Ascending aorta (tissue), 2 donors: ENCODE measurements at regions not wholly inside any gene's neighbourhood (a gene's known extent, or its start where the extent isn't known, plus 50 kb on each side); places are given as distances from the start of the nearest gene placed in this dataset.
"Not testable (repeated sequence)": the region's sequence is repeated elsewhere in the genome, so short reads cannot be mapped to it uniquely, and the experiment has no call there.

Experiments used
- DNase-seq, 2 donors: peaks; one replicate each; pipeline ENCODE4 v3.0.0-alpha.2; 2019; ENCODE audit warnings: low spot score in 2 of 2
- H3K27ac ChIP-seq, 2 donors: fragments of 200-600 bp; sonication (generic); one replicate each; pipeline ENCODE4 v1.5.1; 2016 to 2017; ENCODE audit warnings: mild to moderate bottlenecking in 1 of 2
- H3K27me3 ChIP-seq: fragments of 200-600 bp; sonication (generic); one replicate; pipeline ENCODE4 v1.5.1; 2017
- H3K36me3 ChIP-seq, 2 donors: fragments of 200-600 bp; sonication (generic); one replicate each; pipeline ENCODE4 v1.5.1; 2016
- H3K4me1 ChIP-seq, 2 donors: fragments of 200-600 bp; sonication (generic); one replicate each; pipeline ENCODE4 v1.5.1; 2016 to 2017; ENCODE audit warnings: mild to moderate bottlenecking in 1 of 2
- H3K4me3 ChIP-seq, 2 donors: fragments of 200-600 bp; sonication (generic); one replicate each; pipeline ENCODE4 v1.5.1; 2016 to 2017; ENCODE audit warnings: mild to moderate bottlenecking in 1 of 2
- H3K9me3 ChIP-seq, 2 donors: fragments of 200-600 bp; sonication (generic); one replicate each; pipeline ENCODE4 v1.5.1; 2016
- CTCF ChIP-seq, 3 experiments: fragments of 200-600 bp in 2 of 3; fragments of 450-650 bp in 1 of 3; sonication (generic) in 2 of 3; IDR thresholded peaks; one replicate each; pipeline ENCODE4 v1.5.1; 2016 to 2019; ENCODE audit warnings: antibody characterized with exemption in 3 of 3, mild to moderate bottlenecking in 1 of 3, moderate library complexity in 1 of 3
- intact Hi-C: fragments of 100-400 bp; cut with DNase I; formaldehyde crosslinking; loops from one replicate; pipeline ENCODE4 v1.15.1; 2023

DNA sequence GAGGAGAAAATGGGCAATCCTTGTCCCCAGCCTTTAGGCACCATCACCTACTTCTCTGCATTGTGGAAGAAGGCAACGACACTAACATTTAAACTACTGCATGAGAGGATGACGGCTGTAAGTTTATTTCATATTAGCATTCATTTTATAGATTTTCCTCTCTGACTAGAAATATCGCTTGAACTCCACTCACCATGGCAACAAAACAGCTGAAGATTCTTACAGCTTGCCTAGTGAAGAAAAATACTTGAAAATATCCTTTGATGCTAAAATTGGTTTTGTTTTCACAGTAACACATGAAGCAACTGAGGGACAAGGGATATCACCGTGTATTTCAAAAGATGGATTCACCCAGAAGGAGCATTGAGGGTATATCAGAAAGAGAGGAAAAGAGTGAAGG is 284.3 kb downstream of the LIG4 start:
- TF ChIP-seq CTCF (IDR thresholded peaks at IDR 0.05) = no peak
- H3K4me1 ChIP-seq = no peaks in the 10 kb centered on the region
- intact Hi-C loops = no loop called here

DNA sequence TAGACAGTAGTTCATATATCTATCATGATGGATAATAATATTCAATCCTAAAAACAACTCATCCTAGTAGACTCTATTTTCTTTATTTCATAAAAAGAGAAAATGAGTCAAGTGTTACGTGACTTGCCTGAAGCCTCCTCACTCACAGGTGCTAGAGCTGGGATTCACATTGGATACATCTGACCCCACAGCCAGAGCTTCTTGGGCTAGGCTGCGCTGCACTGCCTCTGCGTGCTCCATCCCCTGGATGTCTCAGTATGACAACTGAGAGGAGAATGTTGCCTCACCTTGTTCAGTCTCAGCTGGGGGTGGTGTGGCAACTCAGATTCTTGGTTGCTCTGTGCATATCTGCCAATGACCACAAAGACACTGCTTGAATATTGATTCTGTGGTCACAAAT is 286.6 kb downstream of the LIG4 start:
- Histone ChIP-seq H3K27ac (no peak overlapping the region), H3K4me1 (no peaks in the 10 kb centered on the region), H3K9me3 (no peaks in the 10 kb centered on the region), H3K4me3 (no peak overlapping the region), H3K36me3 (no peaks in the 10 kb centered on the region), H3K27me3 (no peaks in the 10 kb centered on the region)
- intact Hi-C loops = no loop called here
- no peak for DNase-seq
- no peak for TF ChIP-seq CTCF (IDR thresholded peaks at IDR 0.05)

More for the DNA sequence above, 284.3 kb downstream of the LIG4 start:
- no peak overlapping the region for H3K27ac ChIP-seq
- no peaks in the 10 kb centered on the region for H3K36me3 ChIP-seq
- no peaks in the 10 kb centered on the region for H3K27me3 ChIP-seq
- no peak for DNase-seq
- no peaks in the 10 kb centered on the region for H3K9me3 ChIP-seq
- H3K4me3 ChIP-seq = no peak overlapping the region

DNA sequence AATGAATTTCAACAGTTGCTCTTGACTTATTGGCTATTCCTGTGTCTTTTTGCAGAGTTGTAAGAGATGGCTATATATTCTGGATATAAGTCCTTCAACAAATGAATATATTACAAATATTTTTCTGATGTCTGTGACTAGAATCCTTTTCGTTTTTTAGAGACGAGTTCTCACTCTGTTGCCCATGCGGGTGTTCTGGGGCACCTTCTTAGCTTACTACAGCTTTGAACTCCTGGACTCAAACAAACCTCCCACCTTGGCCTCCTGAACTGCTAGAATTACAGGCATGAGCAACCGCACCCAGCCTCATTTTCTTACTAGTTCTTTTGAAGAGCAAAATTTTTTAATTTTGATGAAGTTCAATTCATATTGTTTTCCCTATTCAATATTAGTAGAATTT is 287.8 kb downstream of the LIG4 start:
- intact Hi-C loops = no loop called here
- no peaks in the 10 kb centered on the region for H3K36me3 ChIP-seq

DNA sequence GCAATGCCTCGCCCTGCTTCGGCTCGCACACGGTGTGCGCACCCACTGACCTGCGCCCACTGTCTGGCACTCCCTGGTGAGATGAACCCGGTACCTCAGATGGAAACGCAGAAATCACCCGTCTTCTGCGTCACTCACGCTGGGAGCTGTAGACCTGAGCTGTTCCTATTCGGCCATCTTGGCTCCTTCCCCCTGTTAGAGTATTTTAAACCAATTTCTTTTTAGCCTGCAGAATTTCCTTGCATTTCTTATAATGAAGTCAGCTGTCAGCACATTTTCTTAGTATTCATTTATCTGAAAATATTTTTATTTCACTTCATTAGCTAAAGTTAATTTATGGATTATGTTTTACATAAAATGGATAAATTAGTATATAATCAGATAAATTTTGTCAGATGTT is 288.8 kb downstream of the LIG4 start:
- H3K4me3 ChIP-seq = not testable (repeated sequence)

More for the DNA sequence above, 287.8 kb downstream of the LIG4 start:
- no peaks in the 10 kb centered on the region for H3K27me3 ChIP-seq
- TF ChIP-seq CTCF (IDR thresholded peaks at IDR 0.05) = no peak
- H3K4me3 ChIP-seq = no peak overlapping the region
- H3K4me1 ChIP-seq = no peaks in the 10 kb centered on the region
- DNase-seq = no peak
- no peaks in the 10 kb centered on the region for H3K9me3 ChIP-seq
- H3K27ac ChIP-seq = no peak overlapping the region

DNA sequence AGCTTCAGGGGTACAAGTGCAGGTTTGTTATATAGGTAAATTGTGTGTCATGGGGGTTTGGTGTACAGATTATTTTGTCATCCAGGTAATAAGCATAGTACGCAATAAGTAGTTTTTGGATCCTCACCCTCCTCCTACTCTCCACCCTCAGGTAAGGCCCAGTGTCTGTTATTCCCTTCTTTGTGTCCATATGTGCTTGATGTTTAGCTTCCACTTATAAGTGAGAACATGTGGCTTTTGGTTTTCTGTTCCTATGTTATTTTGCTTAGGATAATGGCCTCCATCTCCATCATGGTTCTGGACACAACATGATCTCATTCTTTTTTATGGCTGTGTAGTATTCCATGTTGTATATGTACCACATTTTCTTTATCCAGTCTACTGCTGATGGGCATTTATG is 298.4 kb downstream of the LIG4 start:
- H3K4me1 ChIP-seq, H3K4me3 ChIP-seq, intact Hi-C loops, H3K9me3 ChIP-seq, H3K27ac ChIP-seq, DNase-seq, H3K36me3 ChIP-seq, H3K27me3 ChIP-seq: not testable (repeated sequence)

More for the DNA sequence above, 288.8 kb downstream of the LIG4 start:
- H3K9me3 ChIP-seq, H3K27ac ChIP-seq, intact Hi-C loops, H3K36me3 ChIP-seq, H3K27me3 ChIP-seq, H3K4me1 ChIP-seq, DNase-seq: not testable (repeated sequence)

GRCh38 chr13:107912745-107913144 is 302.6 kb downstream of the LIG4 start:
- no peaks in the 10 kb centered on the region for H3K9me3 ChIP-seq
- no peak overlapping the region for H3K4me3 ChIP-seq
- H3K36me3 ChIP-seq = no peaks in the 10 kb centered on the region
- TF ChIP-seq CTCF (IDR thresholded peaks at IDR 0.05) = no peak
- no peak overlapping the region for H3K27ac ChIP-seq
- H3K4me1 ChIP-seq = no peaks in the 10 kb centered on the region
- no peaks in the 10 kb centered on the region for H3K27me3 ChIP-seq
- intact Hi-C loops = no loop called here
- no peak for DNase-seq

DNA sequence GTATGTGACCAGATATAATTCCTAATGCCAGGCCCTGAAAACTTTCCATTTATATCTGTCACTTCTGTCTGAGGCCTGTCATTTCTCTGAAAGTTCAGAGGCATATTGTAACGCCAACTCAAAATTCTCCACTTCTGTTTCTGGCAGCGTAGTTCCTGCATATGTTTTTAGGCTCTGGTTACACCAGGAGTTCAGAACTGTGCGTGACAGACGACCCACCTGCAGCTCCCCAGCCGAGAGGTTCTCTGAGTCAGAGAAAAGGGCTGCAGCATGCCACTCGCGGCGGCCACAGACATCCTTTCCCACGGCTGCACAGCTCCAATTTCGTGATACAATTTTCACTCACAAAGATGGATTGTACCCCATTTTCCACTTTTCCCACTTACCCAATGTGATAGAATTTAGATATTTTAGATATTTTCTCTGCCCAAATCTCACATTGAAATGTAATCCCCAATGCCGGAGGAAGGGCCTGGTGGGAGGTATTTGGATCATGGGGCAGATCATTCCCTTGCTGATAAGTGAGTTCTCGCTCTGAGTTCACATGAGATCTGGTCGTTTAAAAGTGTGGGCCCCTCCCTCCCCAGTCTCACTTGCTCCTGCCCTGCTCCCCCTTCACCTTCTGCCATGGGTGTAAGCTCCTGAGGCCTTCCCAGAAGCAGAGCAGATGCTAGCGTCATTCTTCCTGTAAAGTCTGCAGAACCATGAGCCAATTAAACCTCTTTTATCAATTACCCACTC is 308.1 kb downstream of the LIG4 start:
- no peak overlapping the region for H3K4me3 ChIP-seq
- no peaks in the 10 kb centered on the region for H3K27me3 ChIP-seq
- no peak overlapping the region for H3K27ac ChIP-seq
- intact Hi-C loops = no loop called here
- H3K4me1 ChIP-seq = no peaks in the 10 kb centered on the region
- DNase-seq = no peak
- TF ChIP-seq CTCF (IDR thresholded peaks at IDR 0.05) = no peak
- H3K36me3 ChIP-seq = no peaks in the 10 kb centered on the region
- H3K9me3 ChIP-seq = no peaks in the 10 kb centered on the region
